Hepatocyte (in vitro differentiated cells): ENCODE measurements at regions not wholly inside any gene's neighbourhood (a gene's known extent, or its start where the extent isn't known, plus 50 kb on each side); places are given as distances from the start of the nearest gene placed in this dataset.

Source experiments
- CTCF ChIP-seq: fragments of 200-600 bp; sonication (generic); IDR thresholded peaks from 2 replicates; pipeline ENCODE4 v1.5.1; 2016; ENCODE audit warnings: antibody characterized with exemption, mild to moderate bottlenecking; ENCODE audit not compliant: poor library complexity
- EZH2 ChIP-seq: fragments of 200-600 bp; sonication (generic); IDR thresholded peaks from 2 replicates; pipeline ENCODE4 v1.6.1; 2016; ENCODE audit warnings: antibody characterized with exemption, mild to moderate bottlenecking, borderline replicate concordance

GRCh38 chrX:39771089-39771488, 326.7 kb downstream of the BCOR start:
- no peak for TF ChIP-seq EZH2
- TF ChIP-seq CTCF: no peak
